Subcutaneous abdominal adipose tissue (tissue), 5 donors: ENCODE measurements at regions not wholly inside any gene's neighbourhood (a gene's known extent, or its start where the extent isn't known, plus 50 kb on each side); places are given as distances from the start of the nearest gene placed in this dataset.
"Not testable (repeated sequence)": the region's sequence is repeated elsewhere in the genome, so short reads cannot be mapped to it uniquely, and the experiment has no call there.

Experiments used
- H3K27ac ChIP-seq: one replicate; pipeline ENCODE4 v1.7.0; 2013; ENCODE audit warnings: low read depth, mild to moderate bottlenecking, inconsistent platforms, low read length, moderate library complexity
- H3K27me3 ChIP-seq, 5 donors: one replicate each; pipeline ENCODE4 v1.7.0; 2013; ENCODE audit warnings: low read length in 5 of 5, inconsistent platforms in 1 of 5; ENCODE audit not compliant: control insufficient read depth in 5 of 5, insufficient read depth in 4 of 5
- H3K36me3 ChIP-seq, 5 donors: one replicate each; pipeline ENCODE4 v1.7.0; 2013; ENCODE audit warnings: low read length in 5 of 5; ENCODE audit not compliant: control insufficient read depth in 5 of 5, insufficient read depth in 5 of 5
- H3K4me1 ChIP-seq, 5 donors: one replicate each; pipeline ENCODE4 v1.7.0; 2013; ENCODE audit warnings: low read length in 5 of 5, mild to moderate bottlenecking in 3 of 5, moderate library complexity in 1 of 5; ENCODE audit not compliant: control insufficient read depth in 5 of 5, insufficient read depth in 5 of 5
- H3K4me3 ChIP-seq, 5 donors: one replicate each; pipeline ENCODE4 v1.7.0; 2013; ENCODE audit warnings: low read length in 5 of 5, low read depth in 1 of 5
- H3K9ac ChIP-seq, 5 donors: one replicate each; pipeline ENCODE4 v1.7.0; 2013; ENCODE audit warnings: low read length in 5 of 5, mild to moderate bottlenecking in 4 of 5, moderate library complexity in 3 of 5
- H3K9me3 ChIP-seq, 5 donors: one replicate each; pipeline ENCODE4 v1.7.0; 2013; ENCODE audit warnings: low read length in 5 of 5; ENCODE audit not compliant: control insufficient read depth in 5 of 5
- donor health status: healthy.
- donor health status: healthy.
- donor health status: healthy.
- donor health status: healthy.
- donor health status: healthy.

- no peaks in the 10 kb centered on the region for H3K27me3 ChIP-seq
- no peak overlapping the region for H3K4me3 ChIP-seq
- no peak overlapping the region for H3K27ac ChIP-seq
- H3K36me3 ChIP-seq, result no peaks in the 10 kb centered on the region
- peaks cover 0 to 11% (median 0%) of the 10 kb centered on the region in 5 donors for H3K4me1 ChIP-seq
- H3K9me3 ChIP-seq, result no peaks in the 10 kb centered on the region
- no peak overlapping the region for H3K9ac ChIP-seq
Measured at GRCh38 chr4:116632269-116632668, 453.1 kb downstream of the TRAM1L1 start.

GRCh38 chr4:116628598-116628997 lies 456.8 kb downstream of the TRAM1L1 start:
- Histone ChIP-seq H3K9ac (no peak overlapping the region), H3K27me3 (no peaks in the 10 kb centered on the region), H3K9me3 (no peaks in the 10 kb centered on the region), H3K36me3 (no peaks in the 10 kb centered on the region), H3K27ac (no peak overlapping the region), H3K4me1 (peaks cover 0 to 11% (median 0%) of the 10 kb centered on the region in 5 donors), H3K4me3 (no peak overlapping the region)

- no peak overlapping the region for H3K9ac ChIP-seq
Measured at GRCh38 chr4:116627545-116627944, 457.8 kb downstream of the TRAM1L1 start.

GRCh38 chr4:116619508-116619907 lies 465.9 kb downstream of the TRAM1L1 start:
- not testable (repeated sequence) for H3K9ac ChIP-seq, H3K27me3 ChIP-seq, H3K27ac ChIP-seq, H3K4me1 ChIP-seq, H3K36me3 ChIP-seq, H3K9me3 ChIP-seq, H3K4me3 ChIP-seq

More at GRCh38 chr4:116627545-116627944, 457.8 kb downstream of the TRAM1L1 start:
- peaks cover 0 to 4% (median 0%) of the 10 kb centered on the region in 5 donors for H3K4me1 ChIP-seq
- no peaks in the 10 kb centered on the region for H3K27me3 ChIP-seq
- no peaks in the 10 kb centered on the region for H3K9me3 ChIP-seq
- H3K27ac ChIP-seq, result no peak overlapping the region
- no peak overlapping the region for H3K4me3 ChIP-seq
- H3K36me3 ChIP-seq, result no peaks in the 10 kb centered on the region

GRCh38 chr4:116618638-116619037 lies 466.7 kb downstream of the TRAM1L1 start:
- H3K27me3 ChIP-seq, result no peaks in the 10 kb centered on the region
- peaks cover 0 to 3% (median 0%) of the 10 kb centered on the region in 5 donors for H3K9me3 ChIP-seq
- H3K27ac ChIP-seq, result no peak overlapping the region
- H3K36me3 ChIP-seq, result no peaks in the 10 kb centered on the region
- H3K4me3 ChIP-seq, result no peak overlapping the region
- no peak overlapping the region for H3K9ac ChIP-seq
- H3K4me1 ChIP-seq, result no peaks in the 10 kb centered on the region

- Histone ChIP-seq H3K27ac (no peak overlapping the region), H3K36me3 (no peaks in the 10 kb centered on the region), H3K4me1 (no peaks in the 10 kb centered on the region), H3K9ac (no peak overlapping the region), H3K9me3 (peaks cover 0 to 16% (median 5%) of the 10 kb centered on the region in 5 donors), H3K27me3 (no peaks in the 10 kb centered on the region), H3K4me3 (no peak overlapping the region)
Measured at GRCh38 chr4:116603096-116603495, 482.3 kb downstream of the TRAM1L1 start.

- no peaks in the 10 kb centered on the region for H3K27me3 ChIP-seq
- no peaks in the 10 kb centered on the region for H3K4me1 ChIP-seq
- H3K9ac ChIP-seq, result no peak overlapping the region
- peaks cover 0 to 16% (median 5%) of the 10 kb centered on the region in 5 donors for H3K9me3 ChIP-seq
- H3K36me3 ChIP-seq, result no peaks in the 10 kb centered on the region
- H3K4me3 ChIP-seq, result no peak overlapping the region
- H3K27ac ChIP-seq, result no peak overlapping the region
Measured at GRCh38 chr4:116599859-116600258, 485.5 kb downstream of the TRAM1L1 start.

- no peak overlapping the region for H3K4me3 ChIP-seq
- H3K27me3 ChIP-seq, result no peaks in the 10 kb centered on the region
- H3K9ac ChIP-seq, result no peak overlapping the region
- H3K27ac ChIP-seq, result no peak overlapping the region
- peaks cover 0 to 16% (median 5%) of the 10 kb centered on the region in 5 donors for H3K9me3 ChIP-seq
- no peaks in the 10 kb centered on the region for H3K4me1 ChIP-seq
- H3K36me3 ChIP-seq, result no peaks in the 10 kb centered on the region
Measured at GRCh38 chr4:116598980-116599789, 486.2 kb downstream of the TRAM1L1 start.

- Histone ChIP-seq H3K4me3 (no peak overlapping the region), H3K9ac (no peak overlapping the region), H3K27ac (no peak overlapping the region), H3K4me1 (no peaks in the 10 kb centered on the region), H3K9me3 (peaks cover 0 to 15% (median 3%) of the 10 kb centered on the region in 5 donors), H3K27me3 (no peaks in the 10 kb centered on the region), H3K36me3 (no peaks in the 10 kb centered on the region)
Measured at GRCh38 chr4:116598155-116598979, 487.0 kb downstream of the TRAM1L1 start.

- no peaks in the 10 kb centered on the region for H3K36me3 ChIP-seq
- no peaks in the 10 kb centered on the region for H3K27me3 ChIP-seq
- H3K9me3 ChIP-seq, result no peaks in the 10 kb centered on the region
- H3K9ac ChIP-seq, result no peak overlapping the region
- H3K4me1 ChIP-seq, result no peaks in the 10 kb centered on the region
- H3K27ac ChIP-seq, result no peak overlapping the region
- no peak overlapping the region for H3K4me3 ChIP-seq
Measured at GRCh38 chr4:116590648-116591047, 494.7 kb downstream of the TRAM1L1 start.
